ENCODE measurements at regions not wholly inside any gene's neighbourhood (a gene's known extent, or its start where the extent isn't known, plus 50 kb on each side); places are given as distances from the start of the nearest gene placed in this dataset.

DNA sequence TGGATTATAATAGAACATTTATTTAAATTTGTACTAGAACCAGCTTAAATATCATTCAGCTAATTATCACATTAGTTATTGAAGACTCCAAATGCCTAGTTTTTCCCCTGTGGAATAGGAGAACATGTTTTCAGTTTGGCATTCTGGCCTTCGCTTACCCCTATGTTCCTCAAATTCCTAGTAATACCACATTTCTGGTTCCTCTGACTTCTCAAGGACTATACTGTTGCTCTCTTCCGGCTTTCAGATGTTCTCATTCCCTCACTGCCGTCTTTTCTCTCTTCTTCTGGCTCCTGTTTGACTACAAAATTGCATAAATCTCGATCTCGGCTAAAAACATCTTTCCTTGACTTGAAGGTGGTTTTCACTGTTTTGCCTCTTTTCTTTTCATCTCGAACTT, 71.8 kb upstream of the KHDRBS2 start:
- TF ChIP-seq, protein P1, sequence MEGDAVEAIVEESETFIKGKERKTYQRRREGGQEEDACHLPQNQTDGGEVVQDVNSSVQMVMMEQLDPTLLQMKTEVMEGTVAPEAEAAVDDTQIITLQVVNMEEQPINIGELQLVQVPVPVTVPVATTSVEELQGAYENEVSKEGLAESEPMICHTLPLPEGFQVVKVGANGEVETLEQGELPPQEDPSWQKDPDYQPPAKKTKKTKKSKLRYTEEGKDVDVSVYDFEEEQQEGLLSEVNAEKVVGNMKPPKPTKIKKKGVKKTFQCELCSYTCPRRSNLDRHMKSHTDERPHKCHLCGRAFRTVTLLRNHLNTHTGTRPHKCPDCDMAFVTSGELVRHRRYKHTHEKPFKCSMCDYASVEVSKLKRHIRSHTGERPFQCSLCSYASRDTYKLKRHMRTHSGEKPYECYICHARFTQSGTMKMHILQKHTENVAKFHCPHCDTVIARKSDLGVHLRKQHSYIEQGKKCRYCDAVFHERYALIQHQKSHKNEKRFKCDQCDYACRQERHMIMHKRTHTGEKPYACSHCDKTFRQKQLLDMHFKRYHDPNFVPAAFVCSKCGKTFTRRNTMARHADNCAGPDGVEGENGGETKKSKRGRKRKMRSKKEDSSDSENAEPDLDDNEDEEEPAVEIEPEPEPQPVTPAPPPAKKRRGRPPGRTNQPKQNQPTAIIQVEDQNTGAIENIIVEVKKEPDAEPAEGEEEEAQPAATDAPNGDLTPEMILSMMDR (IDR thresholded peaks at IDR 0.05), result no peak
- TF ChIP-seq POLR2A (IDR thresholded peaks at IDR 0.05), result no peak

Data from thyroid gland (tissue), 4 donors.